CD4-positive, CD25-positive, alpha-beta regulatory T cell (primary cell): ENCODE measurements at regions not wholly inside any gene's neighbourhood (a gene's known extent, or its start where the extent isn't known, plus 50 kb on each side); places are given as distances from the start of the nearest gene placed in this dataset.

Experiments
- ATAC-seq, 2 donors: fragments of 150-1000 bp; cut with Tn5 transposase; one replicate each; pipeline ENCODE4 v1.10.0; 2021; ENCODE audit warnings: low read depth in 2 of 2, moderate number of reproducible peaks in 2 of 2, moderate library complexity in 1 of 2
- DNase-seq, 3 donors: peaks; one replicate each; pipeline versions ENCODE4 v3.0.0 to v3.0.0-alpha.2; 2012 to 2022; ENCODE audit warnings: mixed read lengths in 1 of 3
- H3K27ac ChIP-seq: one replicate; pipeline ENCODE4 v1.7.0; 2013; ENCODE audit warnings: mild to moderate bottlenecking, low read length; ENCODE audit not compliant: insufficient read depth, poor library complexity, severe bottlenecking
- H3K27me3 ChIP-seq: one replicate; pipeline ENCODE4 v1.7.0; 2013; ENCODE audit warnings: low read length; ENCODE audit not compliant: control insufficient read depth, insufficient read depth
- H3K36me3 ChIP-seq: one replicate; pipeline ENCODE4 v1.7.0; 2013; ENCODE audit warnings: mild to moderate bottlenecking, low read length, moderate library complexity; ENCODE audit not compliant: control insufficient read depth, insufficient read depth
- H3K4me1 ChIP-seq: 2 replicates; pipeline ENCODE4 v1.7.0; 2013; ENCODE audit warnings: mild to moderate bottlenecking, low read length; ENCODE audit not compliant: insufficient read depth, control insufficient read depth, poor library complexity, severe bottlenecking
- H3K4me3 ChIP-seq: one replicate; pipeline ENCODE4 v1.7.0; 2013; ENCODE audit warnings: low read depth, mild to moderate bottlenecking, low read length, moderate library complexity
- H3K9me3 ChIP-seq, 2 experiments: 1 replicate in 1 of 2; 2 replicates in 1 of 2; pipeline ENCODE4 v1.7.0; 2013; ENCODE audit warnings: low read length in 2 of 2, mild to moderate bottlenecking in 1 of 2, moderate library complexity in 1 of 2; ENCODE audit not compliant: control insufficient read depth in 2 of 2
- H3K27ac Mint-ChIP-seq, 3 donors: one replicate each; pipeline ENCODE4 v1.8.0; 2020 to 2022; ENCODE audit warnings: mild to moderate bottlenecking in 3 of 3, mixed read lengths in 3 of 3, moderate library complexity in 2 of 3
- H3K27me3 Mint-ChIP-seq: one replicate; pipeline ENCODE4 v1.8.0; 2022; ENCODE audit warnings: mild to moderate bottlenecking, mixed read lengths
- H3K36me3 Mint-ChIP-seq: one replicate; pipeline ENCODE4 v1.8.0; 2020; ENCODE audit warnings: mixed read lengths
- H3K4me1 Mint-ChIP-seq, 4 donors: one replicate each; pipeline ENCODE4 v1.8.0; 2020 to 2022; ENCODE audit warnings: mixed read lengths in 4 of 4, mild to moderate bottlenecking in 1 of 4
- H3K4me3 Mint-ChIP-seq, 4 donors: one replicate each; pipeline ENCODE4 v1.8.0; 2020 to 2022; ENCODE audit warnings: mild to moderate bottlenecking in 4 of 4, mixed read lengths in 4 of 4, moderate library complexity in 3 of 4
- H3K9me3 Mint-ChIP-seq, 7 donors: one replicate each; pipeline ENCODE4 v1.8.0; 2020 to 2022; ENCODE audit warnings: mixed read lengths in 7 of 7, mild to moderate bottlenecking in 3 of 7, moderate library complexity in 2 of 7

- no peak overlapping the region for H3K4me3 ChIP-seq
- H3K4me1 Mint-ChIP-seq = peaks cover 0 to 4% (median 2%) of the 10 kb centered on the region in 4 donors
- no peak overlapping the region for H3K27ac Mint-ChIP-seq
- H3K27ac ChIP-seq = no peak overlapping the region
- H3K27me3 ChIP-seq = no peaks in the 10 kb centered on the region
- no peaks in the 10 kb centered on the region for H3K27me3 Mint-ChIP-seq
- H3K4me3 Mint-ChIP-seq = no peak overlapping the region
- ATAC-seq = no peak
- no peaks in the 10 kb centered on the region for H3K9me3 ChIP-seq
- peaks cover 0 to 2% (median 0%) of the 10 kb centered on the region in 7 donors for H3K9me3 Mint-ChIP-seq
- DNase-seq = no peak
- no peaks in the 10 kb centered on the region for H3K36me3 ChIP-seq
- H3K36me3 Mint-ChIP-seq = no peaks in the 10 kb centered on the region
- H3K4me1 ChIP-seq = no peaks in the 10 kb centered on the region
These were observed 101.6 kb upstream of the PLPPR5 start for GRCh38 chr1:99106274-99106673.

GRCh38 chr1:99107680-99108079 lies 103.0 kb upstream of the PLPPR5 start:
- Mint-ChIP-seq H3K36me3 (no peaks in the 10 kb centered on the region), H3K4me3 (no peak overlapping the region), H3K4me1 (peaks cover 0 to 4% (median 2%) of the 10 kb centered on the region in 4 donors), H3K27ac (no peak overlapping the region), H3K9me3 (peaks cover 0 to 2% (median 0%) of the 10 kb centered on the region in 7 donors), H3K27me3 (no peaks in the 10 kb centered on the region)
- H3K36me3 ChIP-seq = no peaks in the 10 kb centered on the region
- H3K4me1 ChIP-seq = no peaks in the 10 kb centered on the region
- H3K27me3 ChIP-seq = no peaks in the 10 kb centered on the region
- H3K4me3 ChIP-seq = no peak overlapping the region
- H3K27ac ChIP-seq = no peak overlapping the region
- H3K9me3 ChIP-seq = no peaks in the 10 kb centered on the region
- ATAC-seq = no peak
- no peak for DNase-seq

GRCh38 chr1:99110140-99111041 lies 105.7 kb upstream of the PLPPR5 start:
- no peak overlapping the region for H3K27ac Mint-ChIP-seq
- no peak overlapping the region for H3K4me3 ChIP-seq
- H3K4me3 Mint-ChIP-seq = no peak overlapping the region
- no peaks in the 10 kb centered on the region for H3K36me3 ChIP-seq
- H3K27me3 ChIP-seq = no peaks in the 10 kb centered on the region
- H3K9me3 Mint-ChIP-seq = peaks cover 0 to 2% (median 0%) of the 10 kb centered on the region in 7 donors
- DNase-seq = no peak
- H3K36me3 Mint-ChIP-seq = no peaks in the 10 kb centered on the region
- H3K4me1 Mint-ChIP-seq = peaks cover 0 to 4% (median 2%) of the 10 kb centered on the region in 4 donors
- H3K9me3 ChIP-seq = no peaks in the 10 kb centered on the region
- H3K27ac ChIP-seq = no peak overlapping the region
- ATAC-seq = no peak
- H3K4me1 ChIP-seq = no peaks in the 10 kb centered on the region
- no peaks in the 10 kb centered on the region for H3K27me3 Mint-ChIP-seq

GRCh38 chr1:99115231-99115630 lies 110.6 kb upstream of the PLPPR5 start:
- Mint-ChIP-seq H3K4me3 (no peak overlapping the region), H3K36me3 (no peaks in the 10 kb centered on the region), H3K27me3 (no peaks in the 10 kb centered on the region), H3K9me3 (peaks cover 0 to 2% (median 0%) of the 10 kb centered on the region in 7 donors), H3K4me1 (peaks cover 0 to 3% (median 0%) of the 10 kb centered on the region in 4 donors), H3K27ac (no peak overlapping the region)
- Histone ChIP-seq H3K36me3 (no peaks in the 10 kb centered on the region), H3K27me3 (no peaks in the 10 kb centered on the region), H3K9me3 (no peaks in the 10 kb centered on the region), H3K4me3 (no peak overlapping the region), H3K27ac (no peak overlapping the region), H3K4me1 (no peaks in the 10 kb centered on the region)
- DNase-seq = no peak
- no peak for ATAC-seq

- Mint-ChIP-seq H3K36me3 (no peaks in the 10 kb centered on the region), H3K9me3 (peaks cover 0 to 2% (median 0%) of the 10 kb centered on the region in 7 donors), H3K27me3 (no peaks in the 10 kb centered on the region), H3K27ac (no peak overlapping the region), H3K4me1 (no peaks in the 10 kb centered on the region), H3K4me3 (no peak overlapping the region)
- H3K4me3 ChIP-seq = no peak overlapping the region
- no peak for DNase-seq
- no peaks in the 10 kb centered on the region for H3K4me1 ChIP-seq
- no peaks in the 10 kb centered on the region for H3K9me3 ChIP-seq
- ATAC-seq = no peak
- H3K27me3 ChIP-seq = peaks cover 2% of the 10 kb centered on the region
- H3K27ac ChIP-seq = no peak overlapping the region
- H3K36me3 ChIP-seq = no peaks in the 10 kb centered on the region
These were observed 114.5 kb upstream of the PLPPR5 start for GRCh38 chr1:99119188-99119587.

GRCh38 chr1:99122039-99122438 lies 117.4 kb upstream of the PLPPR5 start:
- H3K9me3 Mint-ChIP-seq = peaks cover 0 to 2% (median 0%) of the 10 kb centered on the region in 7 donors
- Histone ChIP-seq H3K27me3 (peaks cover 2% of the 10 kb centered on the region), H3K27ac (no peak overlapping the region), H3K4me3 (no peak overlapping the region), H3K9me3 (no peaks in the 10 kb centered on the region), H3K4me1 (no peaks in the 10 kb centered on the region), H3K36me3 (no peaks in the 10 kb centered on the region)
- no peak for ATAC-seq
- no peak overlapping the region for H3K27ac Mint-ChIP-seq
- no peak for DNase-seq
- no peaks in the 10 kb centered on the region for H3K36me3 Mint-ChIP-seq
- H3K4me1 Mint-ChIP-seq = no peaks in the 10 kb centered on the region
- H3K27me3 Mint-ChIP-seq = no peaks in the 10 kb centered on the region
- H3K4me3 Mint-ChIP-seq = no peak overlapping the region

GRCh38 chr1:99123936-99124335 lies 119.3 kb upstream of the PLPPR5 start:
- peaks cover 2% of the 10 kb centered on the region for H3K27me3 ChIP-seq
- no peaks in the 10 kb centered on the region for H3K36me3 ChIP-seq
- DNase-seq (no peak), ATAC-seq (no peak)
- H3K27ac ChIP-seq = no peak overlapping the region
- H3K9me3 Mint-ChIP-seq = peaks cover 0 to 3% (median 0%) of the 10 kb centered on the region in 7 donors
- no peak overlapping the region for H3K4me3 ChIP-seq
- H3K9me3 ChIP-seq = no peaks in the 10 kb centered on the region
- H3K4me1 Mint-ChIP-seq = no peaks in the 10 kb centered on the region
- H3K4me1 ChIP-seq = no peaks in the 10 kb centered on the region
- H3K27me3 Mint-ChIP-seq = no peaks in the 10 kb centered on the region
- no peak overlapping the region for H3K27ac Mint-ChIP-seq
- no peaks in the 10 kb centered on the region for H3K36me3 Mint-ChIP-seq
- no peak overlapping the region for H3K4me3 Mint-ChIP-seq

- Histone ChIP-seq H3K9me3 (no peaks in the 10 kb centered on the region), H3K4me3 (no peak overlapping the region), H3K4me1 (no peaks in the 10 kb centered on the region), H3K36me3 (no peaks in the 10 kb centered on the region), H3K27me3 (no peaks in the 10 kb centered on the region), H3K27ac (no peak overlapping the region)
- H3K4me3 Mint-ChIP-seq = no peak overlapping the region
- DNase-seq = no peak
- no peak for ATAC-seq
- no peaks in the 10 kb centered on the region for H3K36me3 Mint-ChIP-seq
- no peak overlapping the region for H3K27ac Mint-ChIP-seq
- peaks cover 0 to 4% (median 0%) of the 10 kb centered on the region in 7 donors for H3K9me3 Mint-ChIP-seq
- no peaks in the 10 kb centered on the region for H3K4me1 Mint-ChIP-seq
- H3K27me3 Mint-ChIP-seq = peaks cover 5% of the 10 kb centered on the region
These were observed 126.9 kb upstream of the PLPPR5 start for GRCh38 chr1:99131546-99131945.
